H9 (cell line): ENCODE measurements at regions not wholly inside any gene's neighbourhood (a gene's known extent, or its start where the extent isn't known, plus 50 kb on each side); places are given as distances from the start of the nearest gene placed in this dataset.

Experiments used
- DNase-seq: peaks from one replicate; pipeline ENCODE4 v3.0.0-alpha.2; 2017
- H2AFZ ChIP-seq: one replicate; pipeline ENCODE4 v1.6.1; 2013; ENCODE audit warnings: mild to moderate bottlenecking, low read length, control low read depth, moderate library complexity
- H2AK5ac ChIP-seq: 2 replicates; pipeline ENCODE4 v1.6.1; 2013; ENCODE audit warnings: low read length, control low read depth, mixed read lengths; ENCODE audit not compliant: insufficient read length
- H2BK120ac ChIP-seq: one replicate; pipeline ENCODE4 v1.6.1; 2013; ENCODE audit warnings: low read depth, mild to moderate bottlenecking, low read length, control low read depth, inconsistent platforms; ENCODE audit not compliant: poor library complexity, severe bottlenecking
- H2BK12ac ChIP-seq: 2 replicates; pipeline ENCODE4 v1.6.1; 2013; ENCODE audit warnings: low read length, control low read depth, mixed read lengths, low read depth; ENCODE audit not compliant: insufficient read length
- H2BK15ac ChIP-seq: 2 replicates; pipeline ENCODE4 v1.6.1; 2013; ENCODE audit warnings: low read depth, low read length, control low read depth
- H2BK20ac ChIP-seq: one replicate; pipeline ENCODE4 v1.6.1; 2013; ENCODE audit warnings: low read depth, mild to moderate bottlenecking, low read length, control low read depth, inconsistent platforms; ENCODE audit not compliant: poor library complexity, severe bottlenecking
- H2BK5ac ChIP-seq: 2 replicates; pipeline ENCODE4 v1.6.1; 2013; ENCODE audit warnings: low read length, control low read depth, mixed read lengths; ENCODE audit not compliant: insufficient read length
- H3K14ac ChIP-seq: 2 replicates; pipeline ENCODE4 v1.6.1; 2013; ENCODE audit warnings: low read length, control low read depth; ENCODE audit not compliant: insufficient read depth
- H3K18ac ChIP-seq: 2 replicates; pipeline ENCODE4 v1.6.1; 2013; ENCODE audit warnings: low read depth, mild to moderate bottlenecking, mixed read lengths, low read length, control low read depth; ENCODE audit not compliant: insufficient read length
- H3K23ac ChIP-seq: 2 replicates; pipeline ENCODE4 v1.6.1; 2013; ENCODE audit warnings: low read length, control low read depth, mixed read lengths, low read depth; ENCODE audit not compliant: insufficient read length
- H3K23me2 ChIP-seq: 2 replicates; pipeline ENCODE4 v1.6.1; 2013; ENCODE audit warnings: low read depth, mild to moderate bottlenecking, mixed read lengths, low read length, control low read depth; ENCODE audit not compliant: insufficient read length, poor library complexity, severe bottlenecking
- H3K27ac ChIP-seq: 2 replicates; pipeline ENCODE4 v1.5.1; 2013; ENCODE audit warnings: low read length, control low read depth, mixed read lengths, low read depth; ENCODE audit not compliant: insufficient read length
- H3K27me3 ChIP-seq: 2 replicates; pipeline ENCODE4 v1.6.1; 2013; ENCODE audit warnings: low read length, control low read depth, inconsistent platforms; ENCODE audit not compliant: insufficient read depth
- H3K4ac ChIP-seq: 2 replicates; pipeline ENCODE4 v1.6.1; 2013; ENCODE audit warnings: low read depth, mild to moderate bottlenecking, control low read depth, inconsistent platforms, low read length, moderate library complexity
- H3K4me1 ChIP-seq: 2 replicates; pipeline ENCODE4 v1.6.1; 2013; ENCODE audit warnings: low read length, control low read depth, inconsistent platforms; ENCODE audit not compliant: insufficient read depth
- H3K4me2 ChIP-seq: 2 replicates; pipeline ENCODE4 v1.6.1; 2013; ENCODE audit warnings: low read length, control low read depth, mixed read lengths; ENCODE audit not compliant: insufficient read length, insufficient read depth
- H3K56ac ChIP-seq: 2 replicates; pipeline ENCODE4 v1.6.1; 2013; ENCODE audit warnings: low read depth, mild to moderate bottlenecking, mixed read lengths, low read length, control low read depth; ENCODE audit not compliant: insufficient read length
- H3K79me1 ChIP-seq: 2 replicates; pipeline ENCODE4 v1.6.1; 2013; ENCODE audit warnings: low read depth, mild to moderate bottlenecking, moderate library complexity, low read length, control low read depth, inconsistent platforms; ENCODE audit not compliant: insufficient read depth, poor library complexity, severe bottlenecking
- H3K79me2 ChIP-seq: 2 replicates; pipeline ENCODE4 v1.6.1; 2013; ENCODE audit warnings: low read length, control low read depth, inconsistent platforms; ENCODE audit not compliant: insufficient read depth
- H3K9ac ChIP-seq: 2 replicates; pipeline ENCODE4 v1.6.1; 2013; ENCODE audit warnings: low read length, control low read depth, mixed read lengths; ENCODE audit not compliant: insufficient read length; ENCODE audit errors: extremely low read depth
- H3K9me3 ChIP-seq: one replicate; pipeline ENCODE4 v1.6.1; 2013; ENCODE audit warnings: low read depth, low read length, inconsistent platforms; ENCODE audit not compliant: control insufficient read depth
- H3T11ph ChIP-seq: one replicate; pipeline ENCODE4 v1.6.1; 2013; ENCODE audit warnings: mild to moderate bottlenecking, low read length, control low read depth, inconsistent platforms
- H4K20me1 ChIP-seq: one replicate; pipeline ENCODE4 v1.6.1; 2013; ENCODE audit not compliant: control insufficient read depth, insufficient read length, insufficient read depth
- H4K5ac ChIP-seq: 2 replicates; pipeline ENCODE4 v1.6.1; 2013; ENCODE audit warnings: low read depth, mild to moderate bottlenecking, mixed read lengths, low read length, control low read depth; ENCODE audit not compliant: insufficient read length
- H4K8ac ChIP-seq: replicated peaks from 2 replicates; pipeline ENCODE4 v1.6.1; 2013; ENCODE audit warnings: low read length, control low read depth, mixed read lengths, low read depth; ENCODE audit not compliant: insufficient read length
- H4K91ac ChIP-seq: 2 replicates; pipeline ENCODE4 v1.6.1; 2013; ENCODE audit warnings: low read depth, mild to moderate bottlenecking, moderate library complexity, mixed read lengths, low read length, control low read depth; ENCODE audit not compliant: insufficient read length
- H3K27ac Mint-ChIP-seq, 3 experiments: 2 replicates in 2 of 3; 3 replicates in 1 of 3; pipeline ENCODE4 v1.8.0; 2020 to 2021; ENCODE audit warnings: mixed read lengths in 3 of 3, mild to moderate bottlenecking in 1 of 3, moderate library complexity in 1 of 3
- H3K27me3 Mint-ChIP-seq: 2 replicates; pipeline ENCODE4 v1.8.0; 2021; ENCODE audit warnings: low read depth, mild to moderate bottlenecking, moderate library complexity, mixed read lengths
- H3K36me3 Mint-ChIP-seq, 3 experiments: 2 replicates in 2 of 3; 3 replicates in 1 of 3; pipeline ENCODE4 v1.8.0; 2020 to 2021; ENCODE audit warnings: low read depth in 3 of 3, mixed read lengths in 3 of 3; ENCODE audit not compliant: insufficient read depth in 1 of 3
- H3K4me1 Mint-ChIP-seq, 2 experiments: 2 replicates each; pipeline ENCODE4 v1.8.0; 2020; ENCODE audit warnings: mixed read lengths in 2 of 2
- H3K4me3 Mint-ChIP-seq, 2 experiments: 2 replicates in 1 of 2; 3 replicates in 1 of 2; pipeline ENCODE4 v1.8.0; 2020 to 2021; ENCODE audit warnings: mild to moderate bottlenecking in 2 of 2, mixed read lengths in 2 of 2, moderate library complexity in 1 of 2
- H3K9me3 Mint-ChIP-seq, 2 experiments: 2 replicates in 1 of 2; 3 replicates in 1 of 2; pipeline ENCODE4 v1.8.0; 2020; ENCODE audit warnings: mild to moderate bottlenecking in 2 of 2, mixed read lengths in 2 of 2, moderate library complexity in 1 of 2
- WGBS: extraction: QIAGEN DNeasy Blood & Tissue Kit; methylation state at CpG from one replicate; pipeline ENCODE4 v1.1.7; 2013; ENCODE audit warnings: missing lambda C conversion rate, low lambda C conversion rate, mixed read lengths; ENCODE audit not compliant: insufficient read length; ENCODE audit errors: extremely low coverage; 5-methylcytosine and 5-hydroxymethylcytosine counted together
- TF ChIP-seq, protein P1 (sequence below): fragments of 200-600 bp; sonication (generic); conservative IDR thresholded peaks from 3 replicates; pipeline ENCODE4 v1.8.0; 2021; ENCODE audit warnings: antibody characterized with exemption, mild to moderate bottlenecking

- peaks cover 2% of the 10 kb centered on the region for H3K27me3 Mint-ChIP-seq
- H3K23me2 ChIP-seq: no peaks in the 10 kb centered on the region
- H3K27me3 ChIP-seq: no peaks in the 10 kb centered on the region
- peaks cover 3% of the 10 kb centered on the region; the same call in 1 of the 2 replicates for H3K4me1 ChIP-seq
- no peaks in the 10 kb centered on the region for H3K79me2 ChIP-seq
- no peak overlapping the region for H2BK15ac ChIP-seq
- no peak overlapping the region for H3K27ac Mint-ChIP-seq
- H3K36me3 Mint-ChIP-seq: no peaks in the 10 kb centered on the region
- no peak overlapping the region for H3T11ph ChIP-seq
- no peaks in the 10 kb centered on the region for H3K9me3 ChIP-seq
- H3K23ac ChIP-seq: no peak overlapping the region
- H3K4me3 Mint-ChIP-seq: no peak overlapping the region
- no peak overlapping the region for H3K56ac ChIP-seq
- no peak overlapping the region for H4K5ac ChIP-seq
- H2BK5ac ChIP-seq: no peak overlapping the region
- no peak overlapping the region for H4K91ac ChIP-seq
- H3K4me2 ChIP-seq: no peak overlapping the region
- no peak overlapping the region for H2BK20ac ChIP-seq
- H3K9ac ChIP-seq: no peak overlapping the region
- no peak for DNase-seq
- H2AK5ac ChIP-seq: no peak overlapping the region
- no peak overlapping the region for H2BK120ac ChIP-seq
- H4K20me1 ChIP-seq: no peaks in the 10 kb centered on the region
- H2BK12ac ChIP-seq: no peak overlapping the region
- no peak overlapping the region for H2AFZ ChIP-seq
- H3K14ac ChIP-seq: peak overlapping the region; percentile 53; the same call in 1 of the 2 replicates
- H3K9me3 Mint-ChIP-seq: peaks cover 2 to 10% of the 10 kb centered on the region in 2 experiments; a peak in 2 of 5 replicates
- H3K27ac ChIP-seq: no peak overlapping the region
- TF ChIP-seq, protein P1, sequence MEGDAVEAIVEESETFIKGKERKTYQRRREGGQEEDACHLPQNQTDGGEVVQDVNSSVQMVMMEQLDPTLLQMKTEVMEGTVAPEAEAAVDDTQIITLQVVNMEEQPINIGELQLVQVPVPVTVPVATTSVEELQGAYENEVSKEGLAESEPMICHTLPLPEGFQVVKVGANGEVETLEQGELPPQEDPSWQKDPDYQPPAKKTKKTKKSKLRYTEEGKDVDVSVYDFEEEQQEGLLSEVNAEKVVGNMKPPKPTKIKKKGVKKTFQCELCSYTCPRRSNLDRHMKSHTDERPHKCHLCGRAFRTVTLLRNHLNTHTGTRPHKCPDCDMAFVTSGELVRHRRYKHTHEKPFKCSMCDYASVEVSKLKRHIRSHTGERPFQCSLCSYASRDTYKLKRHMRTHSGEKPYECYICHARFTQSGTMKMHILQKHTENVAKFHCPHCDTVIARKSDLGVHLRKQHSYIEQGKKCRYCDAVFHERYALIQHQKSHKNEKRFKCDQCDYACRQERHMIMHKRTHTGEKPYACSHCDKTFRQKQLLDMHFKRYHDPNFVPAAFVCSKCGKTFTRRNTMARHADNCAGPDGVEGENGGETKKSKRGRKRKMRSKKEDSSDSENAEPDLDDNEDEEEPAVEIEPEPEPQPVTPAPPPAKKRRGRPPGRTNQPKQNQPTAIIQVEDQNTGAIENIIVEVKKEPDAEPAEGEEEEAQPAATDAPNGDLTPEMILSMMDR: no peak
- no peak overlapping the region for H3K4ac ChIP-seq
- peaks cover 29 to 36% of the 10 kb centered on the region in 2 experiments for H3K4me1 Mint-ChIP-seq
- peak overlapping the region; percentile 25 for H3K18ac ChIP-seq
- WGBS: no CpG with 5 or more reads among the region's 14 CpGs
- no peaks in the 10 kb centered on the region for H3K79me1 ChIP-seq
- H4K8ac ChIP-seq: no peak overlapping the region
These were observed 301.7 kb downstream of the BRD1 start for GRCh38 chr22:49525801-49526535.
